Lung (tissue), 11 donors: ENCODE measurements at regions not wholly inside any gene's neighbourhood (a gene's known extent, or its start where the extent isn't known, plus 50 kb on each side); places are given as distances from the start of the nearest gene placed in this dataset.

Experiments used
- ATAC-seq: fragments of 200-7000 bp; cut with Tn5 transposase; one replicate; pipeline ENCODE4 v1.9.1; 2020; ENCODE audit warnings: moderate number of reproducible peaks; ENCODE audit not compliant: insufficient read depth, low FRiP score
- DNase-seq, 3 donors: peaks; one replicate each; pipeline ENCODE4 v3.0.0-alpha.2; 2013 to 2017
- H3K27ac ChIP-seq, 2 donors: one replicate each; pipeline ENCODE4 v1.5.1; 2013; ENCODE audit warnings: mild to moderate bottlenecking in 2 of 2, moderate library complexity in 2 of 2, control low read depth in 1 of 2, inconsistent platforms in 1 of 2, low read depth in 1 of 2, low read length in 1 of 2
- H3K27me3 ChIP-seq, 3 donors: one replicate each; pipeline ENCODE4 v1.5.1; 2013; ENCODE audit warnings: low read length in 2 of 3; ENCODE audit not compliant: control insufficient read depth in 3 of 3, insufficient read depth in 3 of 3
- H3K36me3 ChIP-seq, 4 donors: one replicate each; pipeline ENCODE4 v1.5.1; 2013; ENCODE audit warnings: low read length in 4 of 4, mild to moderate bottlenecking in 1 of 4, moderate library complexity in 1 of 4; ENCODE audit not compliant: control insufficient read depth in 4 of 4, insufficient read depth in 4 of 4
- H3K4me1 ChIP-seq, 5 donors: one replicate each; pipeline ENCODE4 v1.5.1; 2013; ENCODE audit warnings: low read length in 5 of 5, mild to moderate bottlenecking in 2 of 5, moderate library complexity in 1 of 5; ENCODE audit not compliant: control insufficient read depth in 5 of 5, insufficient read depth in 5 of 5
- H3K4me3 ChIP-seq: one replicate; pipeline ENCODE4 v1.5.1; 2013; ENCODE audit warnings: mild to moderate bottlenecking, control low read depth, moderate library complexity
- H3K9ac ChIP-seq, 2 donors: one replicate each; pipeline ENCODE4 v1.5.1; 2013; ENCODE audit warnings: low read length in 2 of 2, control low read depth in 1 of 2; ENCODE audit not compliant: insufficient read depth in 1 of 2
- H3K9me3 ChIP-seq, 4 donors: one replicate each; pipeline ENCODE4 v1.5.1; 2013; ENCODE audit warnings: low read length in 3 of 4, mild to moderate bottlenecking in 1 of 4, moderate library complexity in 1 of 4; ENCODE audit not compliant: control insufficient read depth in 4 of 4, insufficient read depth in 3 of 4
- WGBS, 2 donors: extraction: QIAGEN DNeasy Blood & Tissue Kit; methylation state at CpG; one replicate each; pipeline ENCODE4 v1.1.7; 2013; 5-methylcytosine and 5-hydroxymethylcytosine counted together
- TF ChIP-seq, protein P1 (sequence below): IDR thresholded peaks from 2 replicates; pipeline ENCODE4 v1.5.1; 2012; ENCODE audit warnings: mild to moderate bottlenecking; ENCODE audit errors: control extremely low read depth, extremely low read depth
- donor health status: control.
- donor health status: control.
- donor health status: Bipolar disorder and iron deficiency.
- donor health status: healthy.
- donor health status: DM: yes; HTN: yes; CAD: no.

DNA sequence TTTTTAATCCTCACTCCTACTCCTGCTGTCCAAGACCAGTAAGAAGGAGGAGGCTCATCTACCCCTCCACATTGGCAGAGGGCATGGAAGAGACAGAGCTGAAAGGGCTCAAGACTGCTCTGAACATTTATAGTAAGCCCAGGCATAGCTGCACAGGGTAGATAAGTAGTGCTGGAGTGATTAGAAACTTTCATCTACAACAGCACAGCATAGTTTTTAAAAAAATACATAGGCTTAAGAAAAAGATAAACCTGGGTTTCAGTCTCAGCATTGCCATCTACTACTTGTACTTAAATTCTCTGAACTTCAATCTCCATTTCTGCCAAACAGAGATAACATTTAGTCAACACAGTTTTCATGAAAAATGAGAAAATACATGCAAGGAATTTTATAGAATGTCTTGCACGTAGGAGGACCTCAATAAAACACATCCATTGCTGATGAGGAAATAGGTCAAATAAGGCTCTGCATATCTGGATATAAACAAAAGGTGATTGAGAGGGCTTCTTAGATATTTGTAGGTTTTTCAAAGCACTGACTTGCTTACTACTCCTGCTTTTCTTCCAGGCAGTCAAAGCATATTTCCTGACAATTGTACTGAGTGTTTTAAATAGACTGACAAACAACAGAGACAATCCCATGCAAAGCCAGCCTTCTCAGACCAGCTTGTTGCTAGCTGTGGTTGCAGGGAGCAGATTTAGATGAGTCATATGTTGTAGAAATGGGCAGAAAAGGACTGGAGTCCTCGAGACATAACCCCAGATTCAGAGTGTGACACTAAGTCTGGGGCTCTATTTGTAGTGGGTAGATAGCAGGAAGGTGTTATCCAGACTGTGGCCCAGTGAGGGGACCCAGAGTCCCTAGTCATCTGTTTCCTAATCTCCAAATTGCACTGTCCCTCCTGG, 107.4 kb upstream of the TAB2 start:
- WGBS, 2 donors = 52 to 64% methylated on average over 2 of the region's 2 CpGs
- Histone ChIP-seq H3K4me3 (no peak overlapping the region), H3K9ac (no peak overlapping the region), H3K9me3 (no peaks in the 10 kb centered on the region), H3K27ac (no peak overlapping the region), H3K27me3 (no peaks in the 10 kb centered on the region), H3K36me3 (no peaks in the 10 kb centered on the region), H3K4me1 (peaks cover 0 to 50% (median 13%) of the 10 kb centered on the region in 5 donors)
- no peak for DNase-seq
- ATAC-seq = no peak
- TF ChIP-seq, protein P1, sequence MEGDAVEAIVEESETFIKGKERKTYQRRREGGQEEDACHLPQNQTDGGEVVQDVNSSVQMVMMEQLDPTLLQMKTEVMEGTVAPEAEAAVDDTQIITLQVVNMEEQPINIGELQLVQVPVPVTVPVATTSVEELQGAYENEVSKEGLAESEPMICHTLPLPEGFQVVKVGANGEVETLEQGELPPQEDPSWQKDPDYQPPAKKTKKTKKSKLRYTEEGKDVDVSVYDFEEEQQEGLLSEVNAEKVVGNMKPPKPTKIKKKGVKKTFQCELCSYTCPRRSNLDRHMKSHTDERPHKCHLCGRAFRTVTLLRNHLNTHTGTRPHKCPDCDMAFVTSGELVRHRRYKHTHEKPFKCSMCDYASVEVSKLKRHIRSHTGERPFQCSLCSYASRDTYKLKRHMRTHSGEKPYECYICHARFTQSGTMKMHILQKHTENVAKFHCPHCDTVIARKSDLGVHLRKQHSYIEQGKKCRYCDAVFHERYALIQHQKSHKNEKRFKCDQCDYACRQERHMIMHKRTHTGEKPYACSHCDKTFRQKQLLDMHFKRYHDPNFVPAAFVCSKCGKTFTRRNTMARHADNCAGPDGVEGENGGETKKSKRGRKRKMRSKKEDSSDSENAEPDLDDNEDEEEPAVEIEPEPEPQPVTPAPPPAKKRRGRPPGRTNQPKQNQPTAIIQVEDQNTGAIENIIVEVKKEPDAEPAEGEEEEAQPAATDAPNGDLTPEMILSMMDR = no peak

DNA sequence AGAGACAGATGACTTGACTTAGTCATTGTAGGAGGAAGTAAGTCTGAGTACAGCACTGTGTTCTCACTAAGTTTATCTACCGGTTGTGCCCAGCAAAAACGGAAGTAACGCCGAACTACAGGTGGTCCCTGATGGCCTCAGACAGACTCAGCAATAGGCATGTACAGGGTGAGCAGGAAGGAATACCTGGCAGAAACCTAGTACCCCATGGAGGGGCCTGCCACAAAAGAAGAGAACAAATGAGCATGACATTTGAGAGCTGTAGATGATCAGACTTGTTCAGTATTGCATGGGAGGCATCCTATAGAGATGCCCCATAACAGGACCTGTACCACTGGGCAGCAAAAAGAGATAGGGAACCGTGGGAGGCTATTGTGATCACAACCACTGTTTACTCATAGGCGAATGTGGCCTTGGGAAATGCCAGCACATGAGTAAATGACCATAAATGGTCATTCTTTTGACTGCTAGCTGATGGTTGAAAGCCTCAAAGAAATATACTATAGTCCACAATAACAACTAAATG, 106.4 kb upstream of the TAB2 start:
- H3K27me3 ChIP-seq = no peaks in the 10 kb centered on the region
- peaks cover 0 to 50% (median 13%) of the 10 kb centered on the region in 5 donors for H3K4me1 ChIP-seq
- H3K9ac ChIP-seq = no peak overlapping the region
- 40 to 67% methylated on average over 6 of the region's 6 CpGs for WGBS, 2 donors
- H3K9me3 ChIP-seq = no peaks in the 10 kb centered on the region
- no peak for DNase-seq
- no peak overlapping the region for H3K4me3 ChIP-seq
- TF ChIP-seq, protein P1 = no peak
- no peaks in the 10 kb centered on the region for H3K36me3 ChIP-seq
- H3K27ac ChIP-seq = no peak overlapping the region
- ATAC-seq = no peak

DNA sequence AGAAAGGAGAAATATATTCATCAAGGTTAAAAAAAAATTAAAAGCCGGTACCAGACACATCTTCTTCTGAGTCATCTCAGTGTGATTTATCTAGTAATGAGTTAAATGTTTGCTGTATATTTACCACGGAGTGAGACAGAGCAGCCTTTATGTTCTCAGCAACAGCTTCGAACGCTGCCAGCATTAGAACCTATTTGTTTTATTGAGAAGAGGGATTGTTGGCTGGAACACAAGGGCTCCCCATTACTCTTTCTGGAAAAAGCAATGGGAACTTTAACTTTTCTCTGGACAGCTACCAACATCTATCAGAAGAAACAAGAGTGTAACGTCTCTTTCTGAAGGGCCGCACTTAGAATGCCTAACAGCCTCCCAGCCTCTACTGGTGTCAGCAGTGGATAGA, 105.3 kb upstream of the TAB2 start:
- Histone ChIP-seq H3K4me3 (no peak overlapping the region), H3K27me3 (no peaks in the 10 kb centered on the region), H3K27ac (no peak overlapping the region), H3K36me3 (no peaks in the 10 kb centered on the region), H3K9me3 (no peaks in the 10 kb centered on the region), H3K4me1 (peaks cover 0 to 50% (median 13%) of the 10 kb centered on the region in 5 donors), H3K9ac (no peak overlapping the region)
- WGBS, 2 donors = 66 to 71% methylated on average over 6 of the region's 6 CpGs
- TF ChIP-seq, protein P1 = no peak
- ATAC-seq (no peak), DNase-seq (peak; percentile 81 to 99 (median 97))
